B cell (primary cell): ENCODE measurements at regions not wholly inside any gene's neighbourhood (a gene's known extent, or its start where the extent isn't known, plus 50 kb on each side); places are given as distances from the start of the nearest gene placed in this dataset.

Experiments
- ATAC-seq: fragments of 200-7000 bp; cut with Tn5 transposase; one replicate; pipeline ENCODE4 v1.10.0; 2021; ENCODE audit warnings: low read depth, mild to moderate bottlenecking, moderate number of reproducible peaks, moderate library complexity
- CTCF ChIA-PET: fragments of 350-600 bp; sonication (Branson Sonifier 250); formaldehyde crosslinking; loops from one replicate; lab custom pipeline; 2021; ENCODE audit warnings: antibody characterized with exemption, inconsistent platforms; lab: Charles Lee
- POLR2A ChIA-PET: fragments of 350-600 bp; sonication (Branson Sonifier 250); formaldehyde crosslinking; loops from one replicate; lab custom pipeline; 2021; ENCODE audit warnings: antibody characterized with exemption; lab: Charles Lee
- DNase-seq: peaks from one replicate; pipeline ENCODE4 v3.0.0; 2013
- H2AFZ ChIP-seq: 2 replicates; pipeline ENCODE4 v1.6.1; 2012; ENCODE audit warnings: mild to moderate bottlenecking, low read depth, low read length; ENCODE audit not compliant: insufficient read depth, poor library complexity, severe bottlenecking
- H3K27ac ChIP-seq, 2 donors: 1 replicate in 1 of 2; 2 replicates in 1 of 2; pipeline ENCODE4 v1.5.1; 2012 to 2013; ENCODE audit warnings: low read length in 2 of 2, mild to moderate bottlenecking in 2 of 2, moderate library complexity in 1 of 2
- H3K27me3 ChIP-seq, 4 experiments: fragments of 200-600 bp in 1 of 4; sonication (generic) in 1 of 4; replicated peaks in 1 of 4; 1 replicate in 2 of 4; 2 replicates in 2 of 4; pipeline versions ENCODE4 v1.6.1 to v1.7.0; 2013 to 2016; ENCODE audit warnings: low read length in 3 of 4, mild to moderate bottlenecking in 2 of 4, mixed read lengths in 1 of 4, moderate library complexity in 1 of 4; ENCODE audit not compliant: insufficient read depth in 4 of 4, control insufficient read depth in 3 of 4; ENCODE audit errors: control extremely low read depth in 1 of 4
- H3K36me3 ChIP-seq, 2 experiments: replicated peaks in 1 of 2; 1 replicate in 1 of 2; 2 replicates in 1 of 2; pipeline versions ENCODE4 v1.6.1 to v1.7.1; 2013; ENCODE audit warnings: low read length in 1 of 2; ENCODE audit not compliant: insufficient read depth in 2 of 2, control insufficient read depth in 1 of 2; ENCODE audit errors: control extremely low read depth in 1 of 2, extremely low read depth in 1 of 2
- H3K4me1 ChIP-seq, 2 donors: fragments of 200-600 bp in 1 of 2; sonication (generic) in 1 of 2; 1 replicate in 1 of 2; 2 replicates in 1 of 2; pipeline versions ENCODE4 v1.5.1 to v1.6.1; 2013 to 2017; ENCODE audit warnings: low read length in 2 of 2; ENCODE audit not compliant: control insufficient read depth in 2 of 2, insufficient read depth in 2 of 2
- H3K4me2 ChIP-seq: replicated peaks from 2 replicates; pipeline ENCODE3; 2012; ENCODE audit warnings: mild to moderate bottlenecking, low read depth, low read length; ENCODE audit not compliant: poor library complexity, severe bottlenecking
- H3K4me3 ChIP-seq, 5 experiments: fragments of 200-600 bp in 1 of 5; sonication (generic) in 1 of 5; 1 replicate in 3 of 5; 2 replicates in 2 of 5; pipeline versions ENCODE4 v1.5.1 to v1.7.0; 2011 to 2016; ENCODE audit warnings: low read length in 4 of 5, mild to moderate bottlenecking in 4 of 5, low read depth in 2 of 5, control low read depth in 1 of 5, moderate library complexity in 1 of 5; ENCODE audit not compliant: insufficient read depth in 1 of 5; ENCODE audit errors: control extremely low read depth in 1 of 5, extremely low read depth in 1 of 5
- H3K79me2 ChIP-seq: fragments of 200-600 bp; sonication (generic); one replicate; pipeline ENCODE4 v1.6.0; 2016; ENCODE audit warnings: low read length; ENCODE audit not compliant: control insufficient read depth, insufficient read depth
- H3K9ac ChIP-seq: fragments of 200-600 bp; sonication (generic); 2 replicates; pipeline ENCODE4 v1.6.1; 2017; ENCODE audit warnings: mild to moderate bottlenecking, low read length, moderate library complexity
- H3K9me3 ChIP-seq, 3 donors: one replicate each; pipeline versions ENCODE4 v1.6.1 to v1.7.1; 2013; ENCODE audit warnings: low read length in 2 of 3; ENCODE audit not compliant: control insufficient read depth in 2 of 3, insufficient read depth in 1 of 3; ENCODE audit errors: control extremely low read depth in 1 of 3
- H4K20me1 ChIP-seq: 2 replicates; pipeline ENCODE4 v1.6.0; 2012; ENCODE audit warnings: mild to moderate bottlenecking, low read length; ENCODE audit not compliant: insufficient read depth, control insufficient read depth, poor library complexity, severe bottlenecking
- H3K27ac Mint-ChIP-seq: one replicate; pipeline ENCODE4 v1.8.0; 2021; ENCODE audit warnings: mixed read lengths
- H3K27me3 Mint-ChIP-seq: one replicate; pipeline ENCODE4 v1.8.0; 2021; ENCODE audit warnings: mixed read lengths
- H3K4me1 Mint-ChIP-seq: one replicate; pipeline ENCODE4 v1.8.0; 2021; ENCODE audit warnings: mixed read lengths
- H3K4me3 Mint-ChIP-seq: one replicate; pipeline ENCODE4 v1.8.0; 2021; ENCODE audit warnings: mixed read lengths
- H3K9me3 Mint-ChIP-seq: one replicate; pipeline ENCODE4 v1.8.0; 2022; ENCODE audit warnings: mixed read lengths; ENCODE audit not compliant: insufficient read depth
- CTCF ChIP-seq: fragments of 200-600 bp; IDR thresholded peaks from one replicate; pipeline ENCODE4 v1.8.0; 2022; ENCODE audit warnings: antibody characterized with exemption, mild to moderate bottlenecking
- EZH2 ChIP-seq: IDR thresholded peaks from 2 replicates; pipeline ENCODE4 v1.6.1; 2012; ENCODE audit warnings: borderline replicate concordance, low read depth, mild to moderate bottlenecking, moderate library complexity, low read length; ENCODE audit not compliant: insufficient read depth, poor library complexity, severe bottlenecking
- WGBS: methylation state at CpG from one replicate; pipeline ENCODE4 v1.1.5; 2013; ENCODE audit warnings: missing lambda C conversion rate; ENCODE audit not compliant: insufficient coverage; 5-methylcytosine and 5-hydroxymethylcytosine counted together
- intact Hi-C: fragments of 100-400 bp; cut with micrococcal nuclease; formaldehyde crosslinking; loops from one replicate; pipeline ENCODE4 v1.10.0; 2022

GRCh38 chr14:36057452-36058116 is 118.9 kb downstream of the PTCSC3 start:
- H3K27ac Mint-ChIP-seq = no peak overlapping the region
- no peaks in the 10 kb centered on the region for H3K4me1 Mint-ChIP-seq
- no peaks in the 10 kb centered on the region for H3K79me2 ChIP-seq
- no peak for ATAC-seq
- peaks cover 3% of the 10 kb centered on the region for H3K27me3 Mint-ChIP-seq
- intact Hi-C loops = no loop called here
- H3K27ac ChIP-seq = no peak overlapping the region
- no peak overlapping the region for H3K4me2 ChIP-seq
- TF ChIP-seq EZH2 (no peak), CTCF (no peak)
- H3K9me3 Mint-ChIP-seq = no peaks in the 10 kb centered on the region
- H3K9me3 ChIP-seq = no peaks in the 10 kb centered on the region
- no peaks in the 10 kb centered on the region for H4K20me1 ChIP-seq
- no peak overlapping the region for H3K9ac ChIP-seq
- no peak for DNase-seq
- WGBS = no CpG with 5 or more reads among the region's 7 CpGs
- peaks cover 0 to 3% (median 0%) of the 10 kb centered on the region in 4 experiments for H3K27me3 ChIP-seq
- H3K4me3 Mint-ChIP-seq = no peak overlapping the region
- H3K4me3 ChIP-seq = no peak overlapping the region
- no peaks in the 10 kb centered on the region for H3K36me3 ChIP-seq
- CTCF ChIA-PET = no interaction called here
- H2AFZ ChIP-seq = no peak overlapping the region
- POLR2A ChIA-PET = no interaction called here
- H3K4me1 ChIP-seq = no peaks in the 10 kb centered on the region

- H4K20me1 ChIP-seq = no peaks in the 10 kb centered on the region
- H3K9me3 ChIP-seq = no peaks in the 10 kb centered on the region
- POLR2A ChIA-PET = no interaction called here
- H3K27ac ChIP-seq = no peak overlapping the region
- ATAC-seq (no peak), DNase-seq (no peak)
- no peaks in the 10 kb centered on the region for H3K9me3 Mint-ChIP-seq
- H3K9ac ChIP-seq = no peak overlapping the region
- no peak overlapping the region for H3K4me3 Mint-ChIP-seq
- no peaks in the 10 kb centered on the region for H3K79me2 ChIP-seq
- no peak overlapping the region for H2AFZ ChIP-seq
- H3K4me3 ChIP-seq = no peak overlapping the region
- 57% methylated on average over 1 of the region's 3 CpGs for WGBS
- H3K36me3 ChIP-seq = no peaks in the 10 kb centered on the region
- H3K4me1 ChIP-seq = no peaks in the 10 kb centered on the region
- H3K27me3 Mint-ChIP-seq = peaks cover 3% of the 10 kb centered on the region
- CTCF ChIA-PET = no interaction called here
- H3K27ac Mint-ChIP-seq = no peak overlapping the region
- intact Hi-C loops = no loop called here
- no peaks in the 10 kb centered on the region for H3K4me1 Mint-ChIP-seq
- no peak overlapping the region for H3K4me2 ChIP-seq
- H3K27me3 ChIP-seq = peaks cover 0 to 3% (median 0%) of the 10 kb centered on the region in 4 experiments
- TF ChIP-seq EZH2 = no peak
- no peak for TF ChIP-seq CTCF
Observed at GRCh38 chr14:36056845-36057244, 119.7 kb downstream of the PTCSC3 start.
